K562 (cell line): ENCODE measurements at regions not wholly inside any gene's neighbourhood (a gene's known extent, or its start where the extent isn't known, plus 50 kb on each side); places are given as distances from the start of the nearest gene placed in this dataset.

Experiments
- GTF2E2 ChIP-seq: fragments of 200-800 bp; sonication (Bioruptor generic); IDR thresholded peaks from 2 replicates; pipeline ENCODE4 v1.6.1; 2016; ENCODE audit warnings: missing genetic modification characterization, missing compliant biosample characterization
- KDM1A ChIP-seq, 2 experiments: fragments of 450-650 bp; IDR thresholded peaks; 2 replicates each; pipeline ENCODE4 v1.6.1; 2016; ENCODE audit warnings: mild to moderate bottlenecking in 2 of 2
- MTA2 ChIP-seq: fragments of 450-650 bp; IDR thresholded peaks from 2 replicates; pipeline ENCODE4 v1.6.1; 2016; ENCODE audit warnings: low read depth
- RFX1 ChIP-seq: fragments of 450-650 bp; IDR thresholded peaks from 2 replicates; pipeline ENCODE4 v1.6.1; 2016; ENCODE audit warnings: mild to moderate bottlenecking, moderate library complexity
- TARDBP ChIP-seq: fragments of 450-650 bp; IDR thresholded peaks from 2 replicates; pipeline ENCODE4 v1.6.1; 2016
- ZNF699 ChIP-seq: fragments of 250-450 bp; sonication (Bioruptor Pico); IDR thresholded peaks from 2 replicates; pipeline ENCODE4 v1.8.0; 2021; ENCODE audit warnings: mild to moderate bottlenecking, moderate library complexity; ENCODE audit not compliant: insufficient replicate concordance
- ZNF785 ChIP-seq: fragments of 250-450 bp; sonication (Bioruptor Pico); IDR thresholded peaks from 2 replicates; pipeline ENCODE4 v1.4.0; 2020; ENCODE audit warnings: mild to moderate bottlenecking
- ZZZ3 ChIP-seq: fragments of 450-650 bp; IDR thresholded peaks from 2 replicates; pipeline ENCODE4 v1.6.1; 2016; ENCODE audit warnings: antibody characterized with exemption, mild to moderate bottlenecking, moderate library complexity
- TF ChIP-seq, protein P1 (sequence below), 2 experiments: fragments of 450-650 bp in 1 of 2; sonication (generic) in 1 of 2; formaldehyde crosslinking in 1 of 2; IDR thresholded peaks; 2 replicates each; pipeline versions ENCODE4 v1.7.1 to v1.9.0; 2016 to 2022; ENCODE audit warnings: inconsistent platforms in 1 of 2, mild to moderate bottlenecking in 1 of 2, missing genetic modification reagents in 1 of 2
- TF ChIP-seq, protein P2 (sequence below): sonication (generic); formaldehyde crosslinking; IDR thresholded peaks from 2 replicates; pipeline ENCODE4 v1.8.1; 2023; ENCODE audit warnings: mild to moderate bottlenecking, missing genetic modification reagents

DNA sequence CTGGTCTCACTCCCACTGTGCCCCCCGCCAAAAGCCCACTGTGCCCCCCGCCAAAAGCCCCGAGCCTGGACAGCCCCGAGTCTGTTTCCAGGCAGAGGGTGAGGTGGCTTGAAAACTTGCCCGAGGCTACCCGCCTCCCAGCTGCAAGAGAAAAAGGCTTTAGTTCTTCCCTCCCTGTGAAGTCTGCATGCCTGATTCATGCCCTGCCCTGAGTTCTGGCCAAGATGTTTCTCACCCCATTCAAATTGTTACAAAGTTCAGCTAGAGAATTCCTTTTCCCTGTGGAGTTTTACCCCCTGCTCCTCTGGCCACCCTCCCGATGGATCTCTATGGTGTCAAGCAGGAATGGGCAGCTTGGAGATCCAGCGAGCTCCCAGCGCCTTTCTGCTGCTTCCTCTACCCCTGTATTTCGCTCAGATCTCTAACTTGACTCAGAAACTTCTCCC, 298.8 kb upstream of the MAP3K7 start (continued):
- TF ChIP-seq, protein P1, sequence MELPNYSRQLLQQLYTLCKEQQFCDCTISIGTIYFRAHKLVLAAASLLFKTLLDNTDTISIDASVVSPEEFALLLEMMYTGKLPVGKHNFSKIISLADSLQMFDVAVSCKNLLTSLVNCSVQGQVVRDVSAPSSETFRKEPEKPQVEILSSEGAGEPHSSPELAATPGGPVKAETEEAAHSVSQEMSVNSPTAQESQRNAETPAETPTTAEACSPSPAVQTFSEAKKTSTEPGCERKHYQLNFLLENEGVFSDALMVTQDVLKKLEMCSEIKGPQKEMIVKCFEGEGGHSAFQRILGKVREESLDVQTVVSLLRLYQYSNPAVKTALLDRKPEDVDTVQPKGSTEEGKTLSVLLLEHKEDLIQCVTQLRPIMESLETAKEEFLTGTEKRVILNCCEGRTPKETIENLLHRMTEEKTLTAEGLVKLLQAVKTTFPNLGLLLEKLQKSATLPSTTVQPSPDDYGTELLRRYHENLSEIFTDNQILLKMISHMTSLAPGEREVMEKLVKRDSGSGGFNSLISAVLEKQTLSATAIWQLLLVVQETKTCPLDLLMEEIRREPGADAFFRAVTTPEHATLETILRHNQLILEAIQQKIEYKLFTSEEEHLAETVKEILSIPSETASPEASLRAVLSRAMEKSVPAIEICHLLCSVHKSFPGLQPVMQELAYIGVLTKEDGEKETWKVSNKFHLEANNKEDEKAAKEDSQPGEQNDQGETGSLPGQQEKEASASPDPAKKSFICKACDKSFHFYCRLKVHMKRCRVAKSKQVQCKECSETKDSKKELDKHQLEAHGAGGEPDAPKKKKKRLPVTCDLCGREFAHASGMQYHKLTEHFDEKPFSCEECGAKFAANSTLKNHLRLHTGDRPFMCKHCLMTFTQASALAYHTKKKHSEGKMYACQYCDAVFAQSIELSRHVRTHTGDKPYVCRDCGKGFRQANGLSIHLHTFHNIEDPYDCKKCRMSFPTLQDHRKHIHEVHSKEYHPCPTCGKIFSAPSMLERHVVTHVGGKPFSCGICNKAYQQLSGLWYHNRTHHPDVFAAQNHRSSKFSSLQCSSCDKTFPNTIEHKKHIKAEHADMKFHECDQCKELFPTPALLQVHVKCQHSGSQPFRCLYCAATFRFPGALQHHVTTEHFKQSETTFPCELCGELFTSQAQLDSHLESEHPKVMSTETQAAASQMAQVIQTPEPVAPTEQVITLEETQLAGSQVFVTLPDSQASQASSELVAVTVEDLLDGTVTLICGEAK (IDR thresholded peaks at IDR 0.05): no peak
- TF ChIP-seq, protein P1 (CRISPR knock-in tag; IDR thresholded peaks at IDR 0.05): no peak
- TF ChIP-seq RFX1 (no peak), MTA2 (no peak), ZZZ3 (no peak), KDM1A (IDR thresholded peaks at IDR 0.05) (no peak), ZNF699 (CRISPR knock-in tag) (no peak), ZNF785 (CRISPR knock-in tag) (no peak), TARDBP (no peak), GTF2E2 (no peak)
- TF ChIP-seq, protein P2, sequence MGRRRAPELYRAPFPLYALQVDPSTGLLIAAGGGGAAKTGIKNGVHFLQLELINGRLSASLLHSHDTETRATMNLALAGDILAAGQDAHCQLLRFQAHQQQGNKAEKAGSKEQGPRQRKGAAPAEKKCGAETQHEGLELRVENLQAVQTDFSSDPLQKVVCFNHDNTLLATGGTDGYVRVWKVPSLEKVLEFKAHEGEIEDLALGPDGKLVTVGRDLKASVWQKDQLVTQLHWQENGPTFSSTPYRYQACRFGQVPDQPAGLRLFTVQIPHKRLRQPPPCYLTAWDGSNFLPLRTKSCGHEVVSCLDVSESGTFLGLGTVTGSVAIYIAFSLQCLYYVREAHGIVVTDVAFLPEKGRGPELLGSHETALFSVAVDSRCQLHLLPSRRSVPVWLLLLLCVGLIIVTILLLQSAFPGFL: no peak
